ENCODE measurements at regions not wholly inside any gene's neighbourhood (a gene's known extent, or its start where the extent isn't known, plus 50 kb on each side); places are given as distances from the start of the nearest gene placed in this dataset.
A peak's percentile ranks its signal among the peaks of the same experiment; 100 is the strongest.
"Not testable (repeated sequence)": the region's sequence is repeated elsewhere in the genome, so short reads cannot be mapped to it uniquely, and the experiment has no call there.

- DNase-seq, result not testable (repeated sequence)
Measured at GRCh38 chr17:36695710-36696109, 94.3 kb downstream of the MRM1 start.

DNA sequence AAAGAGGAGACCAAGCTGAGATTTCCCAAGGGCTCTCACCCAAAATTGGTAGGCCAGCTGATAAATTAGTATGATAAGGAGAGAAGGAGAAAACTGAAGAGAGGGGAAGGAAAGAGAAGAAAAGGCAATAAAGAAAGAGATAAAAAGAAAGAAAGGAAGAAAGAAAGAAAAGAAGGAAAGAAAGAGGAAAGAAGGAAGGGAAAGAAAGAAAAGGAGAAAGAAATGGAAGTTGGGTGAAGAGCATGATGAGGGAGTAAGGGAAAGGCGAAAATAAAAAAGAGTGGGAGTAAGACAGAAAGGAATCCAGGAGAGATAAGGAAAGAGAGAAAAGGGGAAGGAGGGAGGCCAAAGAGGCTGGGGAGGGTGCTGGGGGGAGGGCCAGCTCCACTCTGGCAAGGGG, 95.4 kb downstream of the MRM1 start:
- no peak for DNase-seq

GRCh38 chr17:36697903-36698530, 96.6 kb downstream of the MRM1 start:
- DNase-seq, result no peak

GRCh38 chr17:36701429-36702099, 100.2 kb downstream of the MRM1 start:
- no peak for DNase-seq

DNA sequence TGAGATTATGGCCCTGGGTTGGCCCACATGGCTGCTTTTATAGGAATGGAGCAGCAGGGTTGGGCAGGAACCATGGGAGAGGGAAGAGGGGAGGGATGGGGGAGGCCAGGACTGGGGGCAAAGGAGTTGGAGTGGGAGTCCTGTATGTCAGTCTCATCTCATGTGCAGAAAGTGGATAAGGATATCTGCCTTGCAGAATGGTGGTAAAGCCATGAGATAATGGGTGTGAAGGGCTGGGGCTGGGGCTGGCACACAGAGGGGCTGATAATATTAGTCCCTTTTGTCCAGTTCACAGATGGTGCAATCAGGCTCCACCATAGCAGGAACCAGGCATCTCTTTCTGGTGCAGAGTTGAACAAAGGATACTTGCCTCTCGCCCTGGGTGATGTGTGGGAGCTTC, 101.3 kb downstream of the MRM1 start:
- no peak for DNase-seq

- no peak for DNase-seq
Measured at GRCh38 chr17:36703860-36704266, 102.5 kb downstream of the MRM1 start.

DNA sequence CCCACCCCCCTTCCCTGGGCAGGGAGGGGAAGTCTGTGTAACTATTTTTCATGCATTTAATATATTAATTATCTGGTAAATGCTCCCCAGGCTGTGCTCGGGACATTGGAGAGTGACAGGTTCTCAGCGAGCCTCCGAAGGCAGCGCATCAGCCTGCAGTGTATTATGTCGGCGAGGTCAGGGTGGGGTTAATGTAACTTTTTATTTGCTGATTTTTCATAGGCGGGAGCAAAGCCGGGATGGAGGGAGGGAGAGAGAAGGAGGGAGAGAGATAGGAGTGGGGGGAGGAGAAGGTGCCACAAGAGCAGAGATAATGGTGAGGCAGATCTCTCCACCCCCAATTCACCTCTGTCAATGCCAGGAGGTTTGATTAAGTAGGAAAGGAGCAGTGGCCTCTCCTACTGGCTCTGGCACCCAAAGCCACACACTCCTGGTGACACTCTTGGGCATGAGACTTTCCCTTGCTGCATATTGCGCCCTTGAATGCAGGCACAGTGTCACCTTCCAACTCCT, 104.0 kb downstream of the MRM1 start:
- DNase-seq, result no peak

- DNase-seq, result peak; percentile 64
Measured at GRCh38 chr17:36705874-36706731, 104.7 kb downstream of the MRM1 start.

GRCh38 chr17:36707904-36708303, 106.5 kb downstream of the MRM1 start:
- DNase-seq, result no peak

DNA sequence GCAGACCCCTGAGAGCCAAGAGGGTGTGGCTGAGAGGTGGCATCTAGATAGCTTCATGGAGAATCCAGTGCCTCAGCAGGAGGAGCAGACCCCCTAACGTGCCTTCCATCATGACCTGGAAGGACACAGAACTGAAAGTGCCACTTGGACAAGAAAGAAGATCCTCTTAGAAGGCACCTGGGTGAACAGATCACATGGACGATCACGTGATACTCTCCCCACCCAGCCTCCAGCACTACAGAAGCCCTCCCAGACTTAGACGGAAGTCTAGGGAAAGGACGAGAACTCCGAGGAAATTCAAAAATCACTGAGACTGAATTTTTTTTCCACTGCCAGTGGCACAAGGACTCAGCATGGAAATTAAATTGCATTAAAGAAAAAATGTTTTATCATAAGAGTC, 113.4 kb downstream of the MRM1 start:
- no peak for DNase-seq

DNA sequence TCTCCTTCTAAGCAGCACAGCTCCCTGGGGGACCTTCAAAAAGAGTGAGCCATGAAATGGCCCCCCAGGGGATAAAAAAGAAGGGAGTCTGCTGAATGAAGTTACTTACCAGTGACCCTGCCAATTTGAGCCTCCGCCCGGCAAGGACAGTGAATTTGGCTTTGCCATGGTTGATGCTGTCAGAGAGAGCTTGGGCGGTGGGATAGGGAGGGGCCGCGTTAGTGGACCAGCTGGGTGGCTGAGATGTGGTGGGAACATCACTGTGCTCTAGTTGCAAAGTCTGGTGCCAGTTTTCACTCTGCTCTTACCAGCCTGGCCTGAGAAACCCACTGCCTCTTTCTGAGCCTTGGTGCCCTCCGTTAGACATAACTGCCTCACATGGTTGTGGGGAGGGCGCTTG, 114.6 kb downstream of the MRM1 start:
- DNase-seq, result no peak

- DNase-seq, result no peak
Measured at GRCh38 chr17:36717088-36717487, 115.7 kb downstream of the MRM1 start.

GRCh38 chr17:36720131-36720530, 118.7 kb downstream of the MRM1 start:
- no peak for DNase-seq

DNA sequence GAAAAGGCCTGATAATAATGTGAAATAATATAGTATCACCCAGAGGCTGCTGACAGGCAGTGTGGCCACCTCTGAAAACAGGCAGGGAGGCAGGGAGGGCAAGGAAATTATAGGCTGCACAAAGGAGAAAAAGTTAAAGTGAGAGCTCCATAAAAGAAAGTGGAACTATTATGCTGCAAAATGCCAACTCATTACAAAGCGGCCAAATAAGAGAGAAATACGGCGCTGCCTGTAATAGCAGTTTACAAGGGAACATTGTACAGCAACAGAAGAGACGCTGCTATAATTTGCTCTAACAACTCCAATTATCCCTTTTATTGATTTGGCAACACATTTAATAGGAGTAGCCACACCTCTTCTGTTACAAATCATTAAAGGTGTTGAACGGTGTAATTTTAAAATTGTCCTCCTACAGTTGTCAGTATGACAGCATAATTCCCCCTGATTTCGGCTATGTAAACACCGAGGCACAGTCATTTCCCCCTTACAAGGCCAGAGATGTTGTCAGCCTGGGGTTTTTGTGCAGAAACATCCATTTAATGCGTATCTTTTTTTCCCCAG, 120.3 kb downstream of the MRM1 start:
- peak; percentile 43 to 53 for DNase-seq

DNA sequence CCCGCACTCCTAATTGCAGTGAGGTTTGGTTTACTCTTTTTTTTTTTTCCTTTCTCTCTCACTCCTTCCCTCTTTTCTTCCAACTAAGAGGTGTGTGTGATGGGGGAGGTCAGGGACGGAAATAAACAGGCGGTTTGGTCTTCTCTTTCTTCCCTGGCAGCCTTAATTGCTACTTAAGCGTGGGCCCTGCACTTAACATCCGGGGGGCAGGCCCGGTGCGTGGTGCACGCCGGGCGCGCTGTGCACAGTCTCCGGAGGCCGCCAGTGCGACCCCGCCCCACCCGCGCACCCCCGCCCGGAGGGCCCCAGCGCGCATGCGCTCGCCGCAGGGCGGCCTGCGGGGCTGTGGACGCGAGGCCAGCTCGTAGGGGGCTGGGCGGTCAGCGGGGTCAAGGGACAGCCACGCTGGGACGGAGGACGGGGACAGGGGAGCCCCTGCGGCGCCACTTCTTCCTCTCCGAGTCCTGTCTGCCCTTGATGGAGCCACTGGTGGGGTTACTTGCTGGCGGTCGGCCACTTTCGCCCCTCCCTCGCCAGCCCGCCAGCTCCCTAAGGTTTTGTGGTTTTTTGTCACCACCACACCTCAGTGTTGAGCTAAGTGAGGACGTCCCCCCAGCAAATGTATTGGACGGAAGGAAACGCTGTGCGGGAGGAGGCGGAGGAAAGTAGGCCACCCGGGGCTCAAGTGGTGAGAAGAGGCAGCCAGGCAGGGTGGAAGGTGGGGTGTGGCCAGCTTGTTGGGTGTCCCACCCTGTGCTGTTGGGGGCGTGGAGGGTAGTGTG, 120.9 kb downstream of the MRM1 start:
- peak; percentile 75 for DNase-seq

- DNase-seq, result no peak
Measured at GRCh38 chr17:36722903-36723263, 121.5 kb downstream of the MRM1 start.

DNA sequence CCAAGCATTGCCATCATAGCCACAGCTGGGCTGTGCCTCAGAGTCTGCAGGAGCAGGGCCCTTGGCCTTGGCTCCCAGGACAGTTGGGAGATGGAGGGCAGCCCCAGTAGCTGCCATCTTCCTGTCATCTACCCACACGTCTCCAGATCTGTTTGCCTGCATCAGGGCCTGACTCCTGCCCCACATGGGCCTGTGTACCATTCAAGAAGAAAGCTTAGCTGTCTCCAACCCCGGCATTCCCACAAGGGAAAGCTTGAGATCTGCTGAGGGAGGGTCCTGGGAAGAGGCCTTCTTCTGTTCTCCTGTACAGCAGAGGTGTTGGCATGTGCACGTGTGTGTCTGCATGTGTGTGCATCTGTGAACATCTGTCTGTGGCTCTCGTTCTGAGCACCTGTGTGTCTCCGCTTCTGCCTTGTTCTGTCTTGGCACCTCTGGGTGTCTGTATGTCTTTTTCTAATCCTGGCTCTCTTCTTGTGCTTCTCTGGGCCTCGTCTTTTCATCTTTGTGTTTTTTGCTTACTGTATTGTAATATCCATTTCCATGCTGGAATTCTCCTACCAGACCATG, 122.2 kb downstream of the MRM1 start:
- no peak for DNase-seq

- DNase-seq, result no peak
Measured at GRCh38 chr17:36726199-36726598, 124.8 kb downstream of the MRM1 start.

DNA sequence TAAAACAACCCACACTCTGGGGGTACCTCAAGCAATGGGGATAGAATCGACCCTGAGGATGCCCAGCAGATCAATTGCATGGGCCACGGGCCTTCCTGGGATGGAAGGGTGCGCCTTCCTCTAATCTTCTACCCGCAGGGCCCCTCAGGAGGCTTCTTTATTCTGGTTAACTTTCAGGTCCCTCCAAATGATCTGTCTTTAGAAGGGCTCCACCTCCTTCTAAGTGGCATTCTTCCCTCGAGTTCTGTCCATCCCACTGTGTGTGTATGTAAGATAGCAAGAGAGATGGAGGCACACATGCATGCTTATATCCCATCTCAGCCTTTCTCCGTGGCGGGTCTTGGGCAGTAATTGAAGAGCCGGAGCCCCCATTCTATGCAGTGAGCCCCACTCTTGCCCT, 125.7 kb downstream of the MRM1 start:
- DNase-seq, result no peak

DNA sequence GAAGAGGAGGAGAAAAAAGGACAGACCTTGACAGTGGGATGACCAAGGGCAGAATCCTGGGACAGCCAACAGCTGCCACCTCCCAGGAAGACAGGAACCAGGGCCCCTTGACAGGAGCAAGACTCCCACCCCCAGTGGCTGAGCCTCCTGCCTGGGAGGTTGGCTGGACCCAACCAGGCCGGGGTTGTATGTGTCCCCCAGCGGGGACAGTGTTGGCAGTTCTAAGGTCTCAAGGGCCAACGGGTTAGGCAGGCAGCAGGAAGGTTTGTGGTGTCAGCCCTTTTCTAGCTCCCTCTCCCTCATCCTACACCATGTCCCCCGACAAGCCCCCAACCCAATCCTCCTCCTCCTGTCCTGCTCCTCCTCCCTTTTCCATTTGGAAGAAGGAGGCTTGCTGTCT, 126.2 kb downstream of the MRM1 start:
- no peak for DNase-seq

- DNase-seq, result no peak
Measured at GRCh38 chr17:36728030-36728991, 126.9 kb downstream of the MRM1 start.

Measured in AML-193 (cell line).